Karpas-422 (cell line): ENCODE measurements at regions not wholly inside any gene's neighbourhood (a gene's known extent, or its start where the extent isn't known, plus 50 kb on each side); places are given as distances from the start of the nearest gene placed in this dataset.

Experiments used
- DNase-seq: peaks from one replicate; pipeline ENCODE4 v3.0.0-alpha.2; 2015
- H2AFZ ChIP-seq: fragments of 200-600 bp; sonication (generic); 2 replicates; pipeline ENCODE4 v1.6.1; 2014; ENCODE audit warnings: antibody characterized with exemption, low read length, mixed read lengths
- H3K27ac ChIP-seq: fragments of 200-600 bp; sonication (generic); 2 replicates; pipeline ENCODE4 v1.5.1; 2014; ENCODE audit warnings: mild to moderate bottlenecking, low read length, moderate library complexity
- H3K27me3 ChIP-seq: fragments of 200-600 bp; sonication (generic); 2 replicates; pipeline ENCODE4 v1.6.1; 2014; ENCODE audit warnings: low read length, mixed read lengths
- H3K36me3 ChIP-seq: fragments of 200-600 bp; sonication (generic); 2 replicates; pipeline ENCODE4 v1.6.1; 2014; ENCODE audit warnings: low read length, mixed read lengths; ENCODE audit not compliant: insufficient read depth
- H3K4me1 ChIP-seq: fragments of 200-600 bp; sonication (generic); 2 replicates; pipeline ENCODE4 v1.6.1; 2014; ENCODE audit warnings: mild to moderate bottlenecking, low read length, mixed read lengths
- H3K4me2 ChIP-seq: fragments of 200-600 bp; sonication (generic); 2 replicates; pipeline ENCODE4 v1.6.1; 2014; ENCODE audit warnings: low read length, low read depth, mild to moderate bottlenecking; ENCODE audit not compliant: poor library complexity, severe bottlenecking
- H3K4me3 ChIP-seq: fragments of 200-600 bp; sonication (generic); 2 replicates; pipeline ENCODE4 v1.5.1; 2014; ENCODE audit warnings: mild to moderate bottlenecking, antibody characterized with exemption, low read length, mixed read lengths
- H3K79me2 ChIP-seq: fragments of 200-600 bp; sonication (generic); 2 replicates; pipeline ENCODE4 v1.6.1; 2014; ENCODE audit warnings: mild to moderate bottlenecking, low read length, mixed read lengths
- H3K9ac ChIP-seq: fragments of 200-600 bp; sonication (generic); 2 replicates; pipeline ENCODE4 v1.6.0; 2014; ENCODE audit warnings: low read length
- H3K9me2 ChIP-seq: fragments of 200-600 bp; sonication (generic), shearing (Covaris generic); replicated peaks from 2 replicates; pipeline ENCODE4 v1.6.0; 2014; ENCODE audit warnings: mild to moderate bottlenecking, low read length, moderate library complexity; ENCODE audit not compliant: insufficient read depth
- H3K9me3 ChIP-seq: fragments of 300-700, 200-600 bp; sonication (generic); 2 replicates; pipeline ENCODE4 v1.6.1; 2014; ENCODE audit warnings: low read length, mixed read lengths
- H4K20me1 ChIP-seq: fragments of 200-600 bp; sonication (generic); 2 replicates; pipeline ENCODE4 v1.6.1; 2014; ENCODE audit warnings: mild to moderate bottlenecking, antibody characterized with exemption, low read length, low read depth; ENCODE audit not compliant: insufficient read depth

- no peaks in the 10 kb centered on the region for H3K36me3 ChIP-seq
- H3K27me3 ChIP-seq: no peaks in the 10 kb centered on the region
- no peak for DNase-seq
- H3K79me2 ChIP-seq: no peaks in the 10 kb centered on the region
- no peaks in the 10 kb centered on the region for H3K9me2 ChIP-seq
- H3K4me2 ChIP-seq: no peak overlapping the region
- no peak overlapping the region for H3K27ac ChIP-seq
- no peak overlapping the region for H2AFZ ChIP-seq
- H3K4me1 ChIP-seq: no peaks in the 10 kb centered on the region
- H3K4me3 ChIP-seq: no peak overlapping the region
- H3K9ac ChIP-seq: no peak overlapping the region
- no peaks in the 10 kb centered on the region for H4K20me1 ChIP-seq
- H3K9me3 ChIP-seq: no peaks in the 10 kb centered on the region
Observed at GRCh38 chr12:13573698-13574321, 377.3 kb downstream of the EMP1 start.

GRCh38 chr12:13571035-13571434, 374.5 kb downstream of the EMP1 start:
- H3K9ac ChIP-seq: no peak overlapping the region

GRCh38 chr12:13570005-13570694, 373.6 kb downstream of the EMP1 start:
- no peak overlapping the region for H3K4me2 ChIP-seq
- H3K4me1 ChIP-seq: no peaks in the 10 kb centered on the region
- no peak overlapping the region for H3K4me3 ChIP-seq
- no peaks in the 10 kb centered on the region for H3K9me3 ChIP-seq
- H3K79me2 ChIP-seq: no peaks in the 10 kb centered on the region
- H3K27ac ChIP-seq: no peak overlapping the region
- H2AFZ ChIP-seq: no peak overlapping the region
- H3K27me3 ChIP-seq: no peaks in the 10 kb centered on the region
- H3K9me2 ChIP-seq: no peaks in the 10 kb centered on the region
- H3K36me3 ChIP-seq: no peaks in the 10 kb centered on the region
- no peak for DNase-seq
- no peak overlapping the region for H3K9ac ChIP-seq
- no peaks in the 10 kb centered on the region for H4K20me1 ChIP-seq

More at GRCh38 chr12:13571035-13571434, 374.5 kb downstream of the EMP1 start:
- no peaks in the 10 kb centered on the region for H4K20me1 ChIP-seq
- H3K27me3 ChIP-seq: no peaks in the 10 kb centered on the region
- no peak overlapping the region for H3K4me2 ChIP-seq
- H3K79me2 ChIP-seq: no peaks in the 10 kb centered on the region
- no peaks in the 10 kb centered on the region for H3K4me1 ChIP-seq
- H2AFZ ChIP-seq: no peak overlapping the region
- no peaks in the 10 kb centered on the region for H3K9me3 ChIP-seq
- H3K4me3 ChIP-seq: no peak overlapping the region
- no peak for DNase-seq
- no peaks in the 10 kb centered on the region for H3K36me3 ChIP-seq
- H3K9me2 ChIP-seq: no peaks in the 10 kb centered on the region
- H3K27ac ChIP-seq: no peak overlapping the region

GRCh38 chr12:13566292-13566691, 369.8 kb downstream of the EMP1 start:
- Histone ChIP-seq H3K9me2 (no peaks in the 10 kb centered on the region), H3K79me2 (no peaks in the 10 kb centered on the region), H3K4me2 (no peak overlapping the region), H4K20me1 (no peaks in the 10 kb centered on the region), H3K36me3 (no peaks in the 10 kb centered on the region), H3K4me3 (no peak overlapping the region), H3K9me3 (no peaks in the 10 kb centered on the region), H3K4me1 (no peaks in the 10 kb centered on the region), H3K27me3 (no peaks in the 10 kb centered on the region), H2AFZ (no peak overlapping the region), H3K27ac (no peak overlapping the region), H3K9ac (no peak overlapping the region)
- no peak for DNase-seq

GRCh38 chr12:13564266-13564810, 367.8 kb downstream of the EMP1 start:
- no peak overlapping the region for H2AFZ ChIP-seq
- no peak overlapping the region for H3K4me2 ChIP-seq
- no peaks in the 10 kb centered on the region for H4K20me1 ChIP-seq
- no peak overlapping the region for H3K9ac ChIP-seq
- no peak overlapping the region for H3K4me3 ChIP-seq
- H3K9me2 ChIP-seq: no peaks in the 10 kb centered on the region
- no peak overlapping the region for H3K27ac ChIP-seq
- H3K79me2 ChIP-seq: no peaks in the 10 kb centered on the region
- H3K4me1 ChIP-seq: no peaks in the 10 kb centered on the region
- no peaks in the 10 kb centered on the region for H3K27me3 ChIP-seq
- H3K36me3 ChIP-seq: no peaks in the 10 kb centered on the region
- H3K9me3 ChIP-seq: no peaks in the 10 kb centered on the region
- no peak for DNase-seq

GRCh38 chr12:13563743-13564125, 367.2 kb downstream of the EMP1 start:
- H3K36me3 ChIP-seq: no peaks in the 10 kb centered on the region
- no peaks in the 10 kb centered on the region for H3K9me3 ChIP-seq
- DNase-seq: no peak
- H3K4me2 ChIP-seq: no peak overlapping the region
- H2AFZ ChIP-seq: no peak overlapping the region
- H3K79me2 ChIP-seq: no peaks in the 10 kb centered on the region
- no peaks in the 10 kb centered on the region for H3K27me3 ChIP-seq
- no peaks in the 10 kb centered on the region for H4K20me1 ChIP-seq
- no peak overlapping the region for H3K4me3 ChIP-seq
- no peaks in the 10 kb centered on the region for H3K4me1 ChIP-seq
- H3K9me2 ChIP-seq: no peaks in the 10 kb centered on the region
- H3K9ac ChIP-seq: no peak overlapping the region
- no peak overlapping the region for H3K27ac ChIP-seq

GRCh38 chr12:13562915-13563742, 366.6 kb downstream of the EMP1 start:
- Histone ChIP-seq H3K4me3 (no peak overlapping the region), H4K20me1 (no peaks in the 10 kb centered on the region), H3K79me2 (no peaks in the 10 kb centered on the region), H3K4me2 (no peak overlapping the region), H3K36me3 (no peaks in the 10 kb centered on the region), H3K4me1 (no peaks in the 10 kb centered on the region), H3K9me2 (no peaks in the 10 kb centered on the region), H2AFZ (no peak overlapping the region), H3K27me3 (no peaks in the 10 kb centered on the region), H3K27ac (no peak overlapping the region), H3K9me3 (no peaks in the 10 kb centered on the region), H3K9ac (no peak overlapping the region)
- DNase-seq: no peak

- no peak overlapping the region for H3K27ac ChIP-seq
- H3K4me1 ChIP-seq: no peaks in the 10 kb centered on the region
- H3K36me3 ChIP-seq: no peaks in the 10 kb centered on the region
- no peak for DNase-seq
- no peaks in the 10 kb centered on the region for H3K9me2 ChIP-seq
- no peak overlapping the region for H2AFZ ChIP-seq
- H3K9ac ChIP-seq: no peak overlapping the region
- no peaks in the 10 kb centered on the region for H4K20me1 ChIP-seq
- H3K9me3 ChIP-seq: no peaks in the 10 kb centered on the region
- H3K27me3 ChIP-seq: no peaks in the 10 kb centered on the region
- H3K79me2 ChIP-seq: no peaks in the 10 kb centered on the region
- no peak overlapping the region for H3K4me3 ChIP-seq
- H3K4me2 ChIP-seq: no peak overlapping the region
Observed at GRCh38 chr12:13561923-13562322, 365.4 kb downstream of the EMP1 start.
